ENCODE measurements at regions not wholly inside any gene's neighbourhood (a gene's known extent, or its start where the extent isn't known, plus 50 kb on each side); places are given as distances from the start of the nearest gene placed in this dataset.
"Not testable (repeated sequence)": the region's sequence is repeated elsewhere in the genome, so short reads cannot be mapped to it uniquely, and the experiment has no call there.

DNA sequence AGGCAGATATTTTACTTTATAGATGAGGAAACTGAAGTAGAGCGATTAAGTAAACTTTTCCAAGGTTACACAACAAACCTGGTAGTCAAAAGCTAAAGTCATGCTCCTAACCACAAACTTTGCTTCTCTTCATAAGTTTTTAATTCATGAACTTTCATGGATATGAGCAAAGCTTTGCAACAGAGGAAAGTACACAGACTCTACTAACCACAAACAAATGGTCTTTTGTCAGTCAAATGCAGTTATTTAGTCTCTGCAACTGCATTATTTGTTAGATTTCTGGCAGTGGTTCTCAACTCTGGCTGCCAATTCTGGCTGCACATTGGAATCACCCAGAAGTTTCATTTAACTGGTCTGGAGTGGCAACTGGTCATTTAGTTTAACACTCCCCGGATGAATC is 140.6 kb upstream of the TMEM168 start:
- TF ChIP-seq EZH2phosphoT487 (IDR thresholded peaks at IDR 0.05; ENCODE audit: low read depth, severe bottlenecking, unreplicated experiment): no peak
- TF ChIP-seq, protein P1, sequence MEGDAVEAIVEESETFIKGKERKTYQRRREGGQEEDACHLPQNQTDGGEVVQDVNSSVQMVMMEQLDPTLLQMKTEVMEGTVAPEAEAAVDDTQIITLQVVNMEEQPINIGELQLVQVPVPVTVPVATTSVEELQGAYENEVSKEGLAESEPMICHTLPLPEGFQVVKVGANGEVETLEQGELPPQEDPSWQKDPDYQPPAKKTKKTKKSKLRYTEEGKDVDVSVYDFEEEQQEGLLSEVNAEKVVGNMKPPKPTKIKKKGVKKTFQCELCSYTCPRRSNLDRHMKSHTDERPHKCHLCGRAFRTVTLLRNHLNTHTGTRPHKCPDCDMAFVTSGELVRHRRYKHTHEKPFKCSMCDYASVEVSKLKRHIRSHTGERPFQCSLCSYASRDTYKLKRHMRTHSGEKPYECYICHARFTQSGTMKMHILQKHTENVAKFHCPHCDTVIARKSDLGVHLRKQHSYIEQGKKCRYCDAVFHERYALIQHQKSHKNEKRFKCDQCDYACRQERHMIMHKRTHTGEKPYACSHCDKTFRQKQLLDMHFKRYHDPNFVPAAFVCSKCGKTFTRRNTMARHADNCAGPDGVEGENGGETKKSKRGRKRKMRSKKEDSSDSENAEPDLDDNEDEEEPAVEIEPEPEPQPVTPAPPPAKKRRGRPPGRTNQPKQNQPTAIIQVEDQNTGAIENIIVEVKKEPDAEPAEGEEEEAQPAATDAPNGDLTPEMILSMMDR (IDR thresholded peaks at IDR 0.05; ENCODE audit: poor library complexity): no peak
- no peak for TF ChIP-seq EZH2 (IDR thresholded peaks at IDR 0.05; ENCODE audit: borderline replicate concordance)
- Histone ChIP-seq H3K27me3 (no peaks in the 10 kb centered on the region), H3K9me2 (replicated peaks; ENCODE audit: insufficient read depth) (no peaks in the 10 kb centered on the region), H3K36me3 (replicated peaks; ENCODE audit: insufficient read depth, low read depth) (no peaks in the 10 kb centered on the region), H3K4me3 (no peak overlapping the region), H3K4me1 (ENCODE audit: insufficient read depth) (peaks cover 15% of the 10 kb centered on the region), H3K9me3 (ENCODE audit: low read depth) (no peaks in the 10 kb centered on the region), H3K27ac (peak overlapping the region; percentile 22), H4K20me1 (ENCODE audit: insufficient read depth, poor library complexity, severe bottlenecking) (peaks cover 4% of the 10 kb centered on the region), H2AFZ (no peak overlapping the region), H3K4me2 (peak overlapping the region; percentile 26), H3K79me2 (peaks cover 95% of the 10 kb centered on the region)
- 41% methylated on average over 2 of the region's 2 CpGs for WGBS (ENCODE audit: low lambda C conversion rate, missing lambda C conversion rate)
- DNase-seq (ENCODE audit: low spot score): no peak

DNA sequence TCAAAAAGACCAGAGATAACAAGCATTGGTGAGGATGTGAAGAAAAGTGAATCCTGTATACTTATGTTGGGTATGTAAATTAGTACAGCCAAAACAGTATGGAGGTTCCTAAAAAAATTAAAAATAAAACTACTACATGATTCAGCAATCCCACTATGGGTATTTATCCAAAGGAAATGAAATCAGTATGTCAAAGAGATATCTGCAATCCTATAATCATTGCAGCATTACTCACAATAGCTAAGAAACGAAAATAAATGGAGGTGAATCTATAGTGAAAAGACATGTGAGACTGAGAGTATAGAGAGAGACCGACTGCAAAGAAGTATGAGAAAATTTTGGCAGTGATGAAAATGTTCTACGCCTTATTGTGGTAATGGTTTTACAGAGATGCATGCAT is 139.2 kb upstream of the TMEM168 start:
- WGBS (ENCODE audit: low lambda C conversion rate, missing lambda C conversion rate): 92% methylated on average over 3 of the region's 3 CpGs
- Histone ChIP-seq H3K27ac (no peak overlapping the region), H3K27me3 (no peaks in the 10 kb centered on the region), H3K9me3 (ENCODE audit: low read depth) (no peaks in the 10 kb centered on the region), H3K4me3 (no peak overlapping the region), H2AFZ (no peak overlapping the region), H3K9me2 (replicated peaks; ENCODE audit: insufficient read depth) (no peaks in the 10 kb centered on the region), H4K20me1 (ENCODE audit: insufficient read depth, poor library complexity, severe bottlenecking) (peaks cover 4% of the 10 kb centered on the region), H3K79me2 (peaks cover 93% of the 10 kb centered on the region), H3K4me2 (no peak overlapping the region), H3K36me3 (replicated peaks; ENCODE audit: insufficient read depth, low read depth) (no peaks in the 10 kb centered on the region), H3K4me1 (ENCODE audit: insufficient read depth) (peaks cover 15% of the 10 kb centered on the region)
- TF ChIP-seq, protein P1 (IDR thresholded peaks at IDR 0.05; ENCODE audit: poor library complexity): no peak
- TF ChIP-seq EZH2 (IDR thresholded peaks at IDR 0.05; ENCODE audit: borderline replicate concordance) (no peak), EZH2phosphoT487 (IDR thresholded peaks at IDR 0.05; ENCODE audit: low read depth, severe bottlenecking, unreplicated experiment) (no peak)
- DNase-seq (ENCODE audit: low spot score): no peak

DNA sequence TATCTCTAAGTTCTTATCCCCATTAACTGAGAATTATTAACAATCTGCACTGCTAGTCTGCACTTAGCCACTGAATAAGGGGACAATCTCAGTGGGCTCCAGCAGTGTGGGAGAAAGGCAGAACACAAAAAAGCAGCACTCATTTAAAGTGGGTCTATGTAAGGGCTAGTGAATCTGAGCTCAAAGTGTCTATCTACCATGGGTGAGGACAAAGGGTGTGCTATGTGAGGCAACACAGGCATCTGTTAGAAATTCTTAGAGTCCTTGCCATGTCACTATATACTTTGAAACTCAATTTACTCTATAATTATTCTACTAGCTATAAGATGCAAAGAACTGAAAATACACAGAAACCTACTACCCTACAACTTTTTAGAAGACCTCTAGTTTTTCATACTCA is 135.8 kb upstream of the TMEM168 start:
- DNase-seq (ENCODE audit: low spot score): no peak
- H2AFZ ChIP-seq: no peak overlapping the region
- H3K9me3 ChIP-seq (ENCODE audit: low read depth): no peaks in the 10 kb centered on the region
- no peak for TF ChIP-seq EZH2 (IDR thresholded peaks at IDR 0.05; ENCODE audit: borderline replicate concordance)
- TF ChIP-seq EZH2phosphoT487 (IDR thresholded peaks at IDR 0.05; ENCODE audit: low read depth, severe bottlenecking, unreplicated experiment): no peak
- TF ChIP-seq, protein P1 (IDR thresholded peaks at IDR 0.05; ENCODE audit: poor library complexity): no peak
- no peak overlapping the region for H3K4me2 ChIP-seq
- no peaks in the 10 kb centered on the region for H3K9me2 ChIP-seq (replicated peaks; ENCODE audit: insufficient read depth)
- peaks cover 9% of the 10 kb centered on the region for H3K4me1 ChIP-seq (ENCODE audit: insufficient read depth)
- peaks cover 4% of the 10 kb centered on the region for H4K20me1 ChIP-seq (ENCODE audit: insufficient read depth, poor library complexity, severe bottlenecking)
- H3K4me3 ChIP-seq: no peak overlapping the region
- H3K79me2 ChIP-seq: peaks cover 67% of the 10 kb centered on the region
- no peaks in the 10 kb centered on the region for H3K36me3 ChIP-seq (replicated peaks; ENCODE audit: insufficient read depth, low read depth)
- H3K27ac ChIP-seq: no peak overlapping the region
- H3K27me3 ChIP-seq: no peaks in the 10 kb centered on the region

DNA sequence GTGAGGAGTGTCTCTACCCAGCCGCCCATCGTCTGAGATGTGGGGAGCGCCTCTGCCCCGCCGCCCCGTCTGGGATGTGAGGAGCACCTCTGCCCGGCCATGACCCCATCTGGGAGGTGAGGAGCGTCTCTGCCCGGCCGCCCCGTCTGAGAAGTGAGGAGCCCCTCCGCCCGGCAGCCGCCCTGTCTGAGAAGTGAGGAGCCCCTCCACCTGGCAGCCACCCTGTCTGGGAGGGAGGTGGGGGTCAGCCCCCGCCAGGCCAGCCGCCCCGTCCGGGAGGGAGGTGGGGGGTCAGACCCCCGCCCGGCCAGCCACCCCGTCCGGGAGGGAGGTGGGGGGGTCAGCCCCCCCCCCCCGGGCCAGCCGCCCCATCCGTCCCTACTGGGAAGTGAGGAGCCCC is 132.4 kb upstream of the TMEM168 start:
- not testable (repeated sequence) for H3K36me3 ChIP-seq (replicated peaks; ENCODE audit: insufficient read depth, low read depth); DNase-seq (ENCODE audit: low spot score); H3K4me1 ChIP-seq (ENCODE audit: insufficient read depth); H3K9me3 ChIP-seq (ENCODE audit: low read depth); H4K20me1 ChIP-seq (ENCODE audit: insufficient read depth, poor library complexity, severe bottlenecking); H3K9me2 ChIP-seq (replicated peaks; ENCODE audit: insufficient read depth); H3K4me2 ChIP-seq; H2AFZ ChIP-seq; H3K27me3 ChIP-seq; H3K27ac ChIP-seq; H3K4me3 ChIP-seq
- H3K79me2 ChIP-seq: peaks cover 40% of the 10 kb centered on the region
- WGBS (ENCODE audit: low lambda C conversion rate, missing lambda C conversion rate): 96% methylated on average over 11 of the region's 25 CpGs

DNA sequence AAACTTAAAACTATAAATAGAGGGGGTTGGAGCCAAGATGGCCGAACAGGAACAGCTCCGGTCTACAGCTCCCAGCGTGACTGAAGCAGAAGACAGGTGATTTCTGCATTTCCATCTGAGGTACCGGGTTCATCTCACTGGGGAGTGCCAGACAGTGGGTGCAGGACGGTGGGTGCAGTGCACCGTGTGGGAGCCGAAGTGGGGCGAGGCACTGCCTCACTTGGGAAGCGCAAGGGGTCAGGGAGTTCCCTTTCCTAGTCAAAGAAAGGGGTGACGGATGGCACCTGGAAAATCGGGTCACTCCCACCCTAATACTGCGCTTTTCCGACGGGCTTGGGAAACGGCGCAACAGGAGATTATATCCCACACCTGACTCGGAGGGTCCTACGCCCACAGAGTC is 126.2 kb upstream of the TMEM168 start:
- H3K4me2 ChIP-seq; H3K4me1 ChIP-seq (ENCODE audit: insufficient read depth); H3K9me3 ChIP-seq (ENCODE audit: low read depth); H3K27me3 ChIP-seq; H3K4me3 ChIP-seq; H2AFZ ChIP-seq; H3K9me2 ChIP-seq (replicated peaks; ENCODE audit: insufficient read depth); DNase-seq (ENCODE audit: low spot score); H3K36me3 ChIP-seq (replicated peaks; ENCODE audit: insufficient read depth, low read depth); H3K27ac ChIP-seq; H4K20me1 ChIP-seq (ENCODE audit: insufficient read depth, poor library complexity, severe bottlenecking): not testable (repeated sequence)
- 91% methylated on average over 18 of the region's 18 CpGs for WGBS (ENCODE audit: low lambda C conversion rate, missing lambda C conversion rate)
- peaks cover 22% of the 10 kb centered on the region for H3K79me2 ChIP-seq

All from hepatocyte (in vitro differentiated cells).